Cardiac muscle cell (in vitro differentiated cells and primary cell): ENCODE measurements at regions not wholly inside any gene's neighbourhood (a gene's known extent, or its start where the extent isn't known, plus 50 kb on each side); places are given as distances from the start of the nearest gene placed in this dataset.
"Not testable (repeated sequence)": the region's sequence is repeated elsewhere in the genome, so short reads cannot be mapped to it uniquely, and the experiment has no call there.

Experiments
- DNase-seq, 2 donors: peaks; one replicate each; pipeline versions ENCODE4 v3.0.0 to v3.0.0-alpha.2; 2010 to 2017; ENCODE audit warnings: low read depth in 1 of 2, low spot score in 1 of 2
- H3K27ac ChIP-seq: fragments of 200-600 bp; sonication (generic); 2 replicates; pipeline ENCODE4 v1.5.1; 2016
- H3K27me3 ChIP-seq: fragments of 200-600 bp; sonication (generic); 2 replicates; pipeline ENCODE4 v1.6.0; 2016; ENCODE audit warnings: control low read depth
- H3K36me3 ChIP-seq: fragments of 200-600 bp; sonication (generic); 2 replicates; pipeline ENCODE4 v1.5.1; 2016; ENCODE audit warnings: control low read depth
- H3K4me1 ChIP-seq: fragments of 200-600 bp; sonication (generic); 2 replicates; pipeline ENCODE4 v1.8.1; 2017; ENCODE audit warnings: low read depth, mild to moderate bottlenecking, mixed run types
- H3K4me3 ChIP-seq: fragments of 200-600 bp; sonication (generic); 2 replicates; pipeline ENCODE4 v1.5.1; 2016; ENCODE audit warnings: mild to moderate bottlenecking
- H3K9me3 ChIP-seq: fragments of 200-600 bp; sonication (generic); 2 replicates; pipeline ENCODE4 v1.5.1; 2017; ENCODE audit warnings: low read depth, mild to moderate bottlenecking, control low read depth
- CTCF ChIP-seq: IDR thresholded peaks from 2 replicates; pipeline ENCODE4 v1.5.1; 2012; ENCODE audit warnings: low read depth, mild to moderate bottlenecking, low read length

- no peak for TF ChIP-seq CTCF
- peaks cover 3% of the 10 kb centered on the region for H3K4me1 ChIP-seq
- H3K9me3 ChIP-seq: no peaks in the 10 kb centered on the region
- H3K36me3 ChIP-seq: no peaks in the 10 kb centered on the region
- DNase-seq: peak in 1 of 2 donors; percentile 45
- H3K27me3 ChIP-seq: no peaks in the 10 kb centered on the region
- no peak overlapping the region for H3K4me3 ChIP-seq
- H3K27ac ChIP-seq: no peak overlapping the region
Measured at GRCh38 chr12:28089338-28089737, 100.9 kb upstream of the CCDC91 start.

GRCh38 chr12:28090835-28091234, 99.4 kb upstream of the CCDC91 start:
- Histone ChIP-seq H3K4me3 (no peak overlapping the region), H3K36me3 (no peaks in the 10 kb centered on the region), H3K27me3 (no peaks in the 10 kb centered on the region), H3K4me1 (peaks cover 3% of the 10 kb centered on the region), H3K9me3 (no peaks in the 10 kb centered on the region), H3K27ac (no peak overlapping the region)
- no peak for DNase-seq
- TF ChIP-seq CTCF: no peak

GRCh38 chr12:28092396-28092795, 97.9 kb upstream of the CCDC91 start:
- Histone ChIP-seq H3K27ac (no peak overlapping the region), H3K27me3 (no peaks in the 10 kb centered on the region), H3K4me3 (no peak overlapping the region), H3K4me1 (peaks cover 3% of the 10 kb centered on the region), H3K9me3 (no peaks in the 10 kb centered on the region), H3K36me3 (no peaks in the 10 kb centered on the region)
- DNase-seq: no peak
- TF ChIP-seq CTCF: no peak

- Histone ChIP-seq H3K36me3 (no peaks in the 10 kb centered on the region), H3K27ac (no peak overlapping the region), H3K4me1 (no peaks in the 10 kb centered on the region), H3K9me3 (no peaks in the 10 kb centered on the region), H3K27me3 (no peaks in the 10 kb centered on the region), H3K4me3 (no peak overlapping the region)
- no peak for DNase-seq
- no peak for TF ChIP-seq CTCF
Measured at GRCh38 chr12:28096649-28097048, 93.6 kb upstream of the CCDC91 start.

- Histone ChIP-seq H3K9me3 (no peaks in the 10 kb centered on the region), H3K4me1 (no peaks in the 10 kb centered on the region), H3K27ac (no peak overlapping the region), H3K36me3 (no peaks in the 10 kb centered on the region), H3K4me3 (no peak overlapping the region), H3K27me3 (no peaks in the 10 kb centered on the region)
- DNase-seq: no peak
- TF ChIP-seq CTCF: no peak
Measured at GRCh38 chr12:28097221-28097620, 93.0 kb upstream of the CCDC91 start.

GRCh38 chr12:28099245-28099644, 91.0 kb upstream of the CCDC91 start:
- H3K36me3 ChIP-seq, H3K4me1 ChIP-seq, H3K9me3 ChIP-seq, H3K27me3 ChIP-seq, DNase-seq, H3K27ac ChIP-seq, H3K4me3 ChIP-seq: not testable (repeated sequence)
